ENCODE measurements at regions not wholly inside any gene's neighbourhood (a gene's known extent, or its start where the extent isn't known, plus 50 kb on each side); places are given as distances from the start of the nearest gene placed in this dataset.

- TF ChIP-seq CTCF (IDR thresholded peaks at IDR 0.05; ENCODE audit: low read depth, low read length), result no peak
- Histone ChIP-seq H3K27me3 (no peaks in the 10 kb centered on the region), H3K27ac (no peak overlapping the region), H3K4me3 (no peak overlapping the region), H3K4me1 (ENCODE audit: low read depth) (no peaks in the 10 kb centered on the region), H3K9me3 (ENCODE audit: low read depth) (no peaks in the 10 kb centered on the region), H3K36me3 (no peaks in the 10 kb centered on the region)
- DNase-seq (ENCODE audit: low read depth in 1 of 2, low spot score in 1 of 2), result peak in 1 of 2 donors; percentile 21
Measured at GRCh38 chr13:93045836-93046235, 180.8 kb upstream of the GPC6 start.

- Histone ChIP-seq H3K27ac (no peak overlapping the region), H3K9me3 (ENCODE audit: low read depth) (no peaks in the 10 kb centered on the region), H3K4me3 (no peak overlapping the region), H3K36me3 (no peaks in the 10 kb centered on the region), H3K27me3 (no peaks in the 10 kb centered on the region), H3K4me1 (ENCODE audit: low read depth) (no peaks in the 10 kb centered on the region)
- no peak for TF ChIP-seq CTCF (IDR thresholded peaks at IDR 0.05; ENCODE audit: low read depth, low read length)
- no peak for DNase-seq (ENCODE audit: low read depth in 1 of 2, low spot score in 1 of 2)
Measured at GRCh38 chr13:93055233-93055632, 171.4 kb upstream of the GPC6 start.

- H3K4me3 ChIP-seq, result no peak overlapping the region
- H3K9me3 ChIP-seq (ENCODE audit: low read depth), result no peaks in the 10 kb centered on the region
- no peaks in the 10 kb centered on the region for H3K4me1 ChIP-seq (ENCODE audit: low read depth)
- no peak for TF ChIP-seq CTCF (IDR thresholded peaks at IDR 0.05; ENCODE audit: low read depth, low read length)
- no peaks in the 10 kb centered on the region for H3K27me3 ChIP-seq
- H3K36me3 ChIP-seq, result no peaks in the 10 kb centered on the region
- no peak overlapping the region for H3K27ac ChIP-seq
- DNase-seq (ENCODE audit: low read depth in 1 of 2, low spot score in 1 of 2), result no peak
Measured at GRCh38 chr13:93058301-93058700, 168.3 kb upstream of the GPC6 start.

- no peaks in the 10 kb centered on the region for H3K36me3 ChIP-seq
- no peak for DNase-seq (ENCODE audit: low read depth in 1 of 2, low spot score in 1 of 2)
- H3K4me1 ChIP-seq (ENCODE audit: low read depth), result no peaks in the 10 kb centered on the region
- no peaks in the 10 kb centered on the region for H3K9me3 ChIP-seq (ENCODE audit: low read depth)
- no peak for TF ChIP-seq CTCF (IDR thresholded peaks at IDR 0.05; ENCODE audit: low read depth, low read length)
- H3K27ac ChIP-seq, result no peak overlapping the region
- H3K27me3 ChIP-seq, result no peaks in the 10 kb centered on the region
- no peak overlapping the region for H3K4me3 ChIP-seq
Measured at GRCh38 chr13:93060144-93060543, 166.5 kb upstream of the GPC6 start.

GRCh38 chr13:93066187-93066586 lies 160.4 kb upstream of the GPC6 start:
- Histone ChIP-seq H3K4me1 (ENCODE audit: low read depth) (no peaks in the 10 kb centered on the region), H3K9me3 (ENCODE audit: low read depth) (no peaks in the 10 kb centered on the region), H3K4me3 (no peak overlapping the region), H3K27ac (no peak overlapping the region), H3K27me3 (no peaks in the 10 kb centered on the region), H3K36me3 (no peaks in the 10 kb centered on the region)
- no peak for TF ChIP-seq CTCF (IDR thresholded peaks at IDR 0.05; ENCODE audit: low read depth, low read length)
- DNase-seq (ENCODE audit: low read depth in 1 of 2, low spot score in 1 of 2), result peak in 1 of 2 donors; percentile 89

- Histone ChIP-seq H3K4me3 (no peak overlapping the region), H3K4me1 (ENCODE audit: low read depth) (peaks cover 6% of the 10 kb centered on the region)
Measured at GRCh38 chr13:93079294-93079693, 147.3 kb upstream of the GPC6 start.

More at GRCh38 chr13:93079294-93079693, 147.3 kb upstream of the GPC6 start:
- no peaks in the 10 kb centered on the region for H3K9me3 ChIP-seq (ENCODE audit: low read depth)
- no peaks in the 10 kb centered on the region for H3K27me3 ChIP-seq
- H3K27ac ChIP-seq, result no peak overlapping the region
- peak in 1 of 2 donors; percentile 68 for DNase-seq (ENCODE audit: low read depth in 1 of 2, low spot score in 1 of 2)
- no peaks in the 10 kb centered on the region for H3K36me3 ChIP-seq
- TF ChIP-seq CTCF (IDR thresholded peaks at IDR 0.05; ENCODE audit: low read depth, low read length), result no peak
